SK-N-SH (cell line): ENCODE measurements at regions not wholly inside any gene's neighbourhood (a gene's known extent, or its start where the extent isn't known, plus 50 kb on each side); places are given as distances from the start of the nearest gene placed in this dataset.

Experiments used
- FOXM1 ChIP-seq: IDR thresholded peaks from 2 replicates; pipeline ENCODE4 v1.4.0; 2012; ENCODE audit warnings: low read depth, mild to moderate bottlenecking
- POLR2AphosphoS5 ChIP-seq: IDR thresholded peaks from 2 replicates; pipeline ENCODE4 v1.6.1; 2012; ENCODE audit warnings: low read depth, low read length
- RCOR1 ChIP-seq: fragments of 150-350 bp; IDR thresholded peaks from 2 replicates; pipeline ENCODE4 v1.6.1; 2017; ENCODE audit warnings: antibody characterized with exemption, low read length

GRCh38 chr12:90652280-90652679, 302.7 kb downstream of the CCER1 start:
- TF ChIP-seq FOXM1, result no peak
- no peak for TF ChIP-seq RCOR1
- TF ChIP-seq POLR2AphosphoS5, result no peak
